D721Med (cell line): ENCODE measurements at regions not wholly inside any gene's neighbourhood (a gene's known extent, or its start where the extent isn't known, plus 50 kb on each side); places are given as distances from the start of the nearest gene placed in this dataset.
"Not testable (repeated sequence)": the region's sequence is repeated elsewhere in the genome, so short reads cannot be mapped to it uniquely, and the experiment has no call there.

Experiments used
- DNase-seq: peaks from one replicate; pipeline ENCODE4 v3.0.0; 2011; ENCODE audit warnings: low spot score; ENCODE audit not compliant: insufficient read length
- FAIRE-seq: peaks from 2 replicates; lab custom pipeline; 2011; peaks lifted over from hg19 to GRCh38; lab: Jason Lieb, UNC
- CTCF ChIP-seq: IDR thresholded peaks from 2 replicates; pipeline ENCODE4 v1.5.1; 2012; ENCODE audit warnings: mild to moderate bottlenecking, control low read depth; ENCODE audit not compliant: insufficient read depth; ENCODE audit errors: missing control alignments

GRCh38 chr2:196293751-196294515 is 122.6 kb upstream of the STK17B start:
- TF ChIP-seq CTCF = no peak
- DNase-seq = no peak
- FAIRE-seq = no peak

DNA sequence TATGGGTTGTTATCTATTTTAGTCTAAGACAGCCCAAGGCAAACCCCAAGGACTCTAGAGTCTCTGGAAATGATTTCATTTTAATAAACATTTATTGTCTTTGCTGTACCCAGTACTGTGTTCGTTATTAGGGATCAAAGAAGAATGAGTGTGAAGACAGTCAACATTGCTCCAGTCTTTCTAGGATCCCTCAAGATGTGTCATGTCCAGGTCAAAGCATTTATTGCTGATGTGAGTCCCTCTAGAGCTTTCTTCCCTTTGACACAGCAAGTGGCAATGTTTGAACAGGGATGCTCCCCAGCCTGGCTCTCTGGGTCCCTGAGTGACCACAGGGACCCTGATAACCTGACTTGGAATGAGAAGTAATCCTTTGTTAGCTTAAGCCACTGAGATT is 123.1 kb upstream of the STK17B start:
- TF ChIP-seq CTCF = no peak
- DNase-seq = no peak
- FAIRE-seq = no peak

GRCh38 chr2:196295005-196295404 is 123.6 kb upstream of the STK17B start:
- no peak for FAIRE-seq
- no peak for DNase-seq
- no peak for TF ChIP-seq CTCF

- TF ChIP-seq CTCF = peak; percentile 58
- not testable (repeated sequence) for DNase-seq, FAIRE-seq
Measured at GRCh38 chr2:196298106-196298723, 126.8 kb upstream of the STK17B start.

DNA sequence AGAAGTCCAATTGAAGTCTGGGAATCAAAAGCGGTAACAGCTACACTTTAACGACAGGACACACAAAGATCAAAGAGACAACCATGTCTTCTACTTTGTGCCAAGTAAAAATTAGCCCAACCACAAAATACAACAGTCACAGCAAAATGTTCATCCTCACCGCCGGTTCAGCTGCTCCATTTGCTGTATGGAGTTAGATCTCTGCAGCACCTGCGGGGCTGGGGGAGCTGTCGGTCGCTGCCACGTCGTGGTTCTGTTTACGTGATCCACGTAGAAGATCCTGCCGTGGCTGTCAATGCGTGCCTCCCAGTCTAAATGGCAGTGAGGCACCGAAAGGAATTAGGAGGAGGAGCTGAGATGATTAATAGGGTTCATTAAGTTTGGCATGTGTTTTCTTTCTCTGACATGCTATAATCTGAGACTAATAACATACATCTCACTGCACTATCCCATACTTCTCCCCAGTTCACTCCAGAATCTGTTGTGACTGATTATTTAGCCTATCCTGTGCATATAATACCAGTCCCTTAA is 136.5 kb upstream of the STK17B start:
- FAIRE-seq (no peak), DNase-seq (no peak)
- TF ChIP-seq CTCF = no peak

DNA sequence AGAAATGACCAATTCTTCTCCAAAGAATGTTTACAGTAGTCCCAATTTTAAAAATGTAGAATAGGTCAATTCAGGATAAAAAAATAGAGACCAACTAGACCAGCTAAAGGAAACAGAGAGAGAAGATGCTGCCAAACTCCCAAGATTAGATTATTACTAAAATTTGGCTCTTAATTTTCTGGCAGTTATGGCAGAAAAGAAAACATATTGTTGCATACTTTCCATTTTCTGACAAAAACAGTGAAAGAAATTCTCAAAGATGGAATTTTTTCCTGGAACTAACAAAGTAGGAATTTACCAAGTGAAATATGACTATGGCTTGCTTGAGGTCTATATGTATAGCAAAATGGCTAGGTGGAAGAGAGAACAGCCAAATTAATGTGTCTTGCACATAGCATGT is 138.3 kb upstream of the STK17B start:
- FAIRE-seq (no peak), DNase-seq (no peak)
- no peak for TF ChIP-seq CTCF

- no peak for FAIRE-seq
- no peak for DNase-seq
- no peak for TF ChIP-seq CTCF
Measured at GRCh38 chr2:196314157-196314556, 142.8 kb upstream of the STK17B start.
